Spinal cord (tissue), 9 donors: ENCODE measurements at regions not wholly inside any gene's neighbourhood (a gene's known extent, or its start where the extent isn't known, plus 50 kb on each side); places are given as distances from the start of the nearest gene placed in this dataset.
"Not testable (repeated sequence)": the region's sequence is repeated elsewhere in the genome, so short reads cannot be mapped to it uniquely, and the experiment has no call there.

Experiments used
- DNase-seq, 6 donors: peaks; one replicate each; pipeline versions ENCODE4 v3.0.0 to v3.0.0-alpha.2; 2013 to 2015; ENCODE audit warnings: low spot score in 6 of 6, low read depth in 4 of 6
- H3K27ac ChIP-seq: one replicate; pipeline ENCODE4 v1.5.1; 2013; ENCODE audit warnings: low read depth, low read length, control low read depth
- H3K27me3 ChIP-seq: one replicate; pipeline ENCODE4 v1.6.1; 2013; ENCODE audit warnings: low read length; ENCODE audit not compliant: control insufficient read depth, insufficient read depth
- H3K36me3 ChIP-seq: one replicate; pipeline ENCODE4 v1.6.1; 2013; ENCODE audit warnings: low read length; ENCODE audit not compliant: control insufficient read depth, insufficient read depth
- H3K4me1 ChIP-seq: one replicate; pipeline ENCODE4 v1.6.1; 2013; ENCODE audit warnings: low read length; ENCODE audit not compliant: control insufficient read depth, insufficient read depth
- H3K4me3 ChIP-seq: one replicate; pipeline ENCODE4 v1.5.1; 2013; ENCODE audit warnings: low read depth, low read length, control low read depth
- H3K9me3 ChIP-seq: one replicate; pipeline ENCODE4 v1.6.1; 2013; ENCODE audit warnings: low read length; ENCODE audit not compliant: control insufficient read depth, insufficient read depth
- WGBS: methylation state at CpG from one replicate; pipeline ENCODE4 v1.1.5; 2013; ENCODE audit warnings: missing lambda C conversion rate; ENCODE audit not compliant: insufficient coverage; 5-methylcytosine and 5-hydroxymethylcytosine counted together
- donor health status: healthy.

GRCh38 chr21:32823296-32823695 lies 51.7 kb upstream of the PAXBP1 start:
- H3K36me3 ChIP-seq, H3K27ac ChIP-seq, H3K4me3 ChIP-seq, H3K27me3 ChIP-seq, DNase-seq, H3K4me1 ChIP-seq, H3K9me3 ChIP-seq: not testable (repeated sequence)
- no CpG with 5 or more reads among the region's 1 CpG for WGBS

- no peaks in the 10 kb centered on the region for H3K4me1 ChIP-seq
- DNase-seq: no peak
- no peaks in the 10 kb centered on the region for H3K9me3 ChIP-seq
- H3K27me3 ChIP-seq: no peaks in the 10 kb centered on the region
- no CpG with 5 or more reads among the region's 1 CpG for WGBS
- no peak overlapping the region for H3K4me3 ChIP-seq
- H3K36me3 ChIP-seq: no peaks in the 10 kb centered on the region
- H3K27ac ChIP-seq: no peak overlapping the region
Observed at GRCh38 chr21:32824950-32825349, 53.4 kb upstream of the PAXBP1 start.

GRCh38 chr21:32826329-32827167 lies 55.0 kb upstream of the PAXBP1 start:
- WGBS: 54% methylated on average over 6 of the region's 9 CpGs
- H3K36me3 ChIP-seq: no peaks in the 10 kb centered on the region
- H3K4me1 ChIP-seq: no peaks in the 10 kb centered on the region
- peak in 4 of 6 donors; percentile 40 to 78 (median 60) for DNase-seq
- no peak overlapping the region for H3K4me3 ChIP-seq
- no peak overlapping the region for H3K27ac ChIP-seq
- no peaks in the 10 kb centered on the region for H3K9me3 ChIP-seq
- H3K27me3 ChIP-seq: no peaks in the 10 kb centered on the region

- H3K36me3 ChIP-seq: no peaks in the 10 kb centered on the region
- no peaks in the 10 kb centered on the region for H3K9me3 ChIP-seq
- no peak overlapping the region for H3K27ac ChIP-seq
- no peaks in the 10 kb centered on the region for H3K27me3 ChIP-seq
- H3K4me1 ChIP-seq: no peaks in the 10 kb centered on the region
- DNase-seq: no peak
- no CpG with 5 or more reads among the region's 4 CpGs for WGBS
- no peak overlapping the region for H3K4me3 ChIP-seq
Observed at GRCh38 chr21:32828908-32829307, 57.4 kb upstream of the PAXBP1 start.

- no peaks in the 10 kb centered on the region for H3K36me3 ChIP-seq
- DNase-seq: no peak
- no peaks in the 10 kb centered on the region for H3K9me3 ChIP-seq
- no peak overlapping the region for H3K4me3 ChIP-seq
- WGBS: no CpG with 5 or more reads among the region's 2 CpGs
- no peaks in the 10 kb centered on the region for H3K27me3 ChIP-seq
- H3K27ac ChIP-seq: no peak overlapping the region
- H3K4me1 ChIP-seq: no peaks in the 10 kb centered on the region
Observed at GRCh38 chr21:32829504-32829903, 57.9 kb upstream of the PAXBP1 start.

GRCh38 chr21:32831779-32832178 lies 60.2 kb upstream of the PAXBP1 start:
- 97% methylated on average over 4 of the region's 10 CpGs for WGBS
- H3K9me3 ChIP-seq, H3K4me1 ChIP-seq, H3K27ac ChIP-seq, H3K27me3 ChIP-seq, DNase-seq, H3K36me3 ChIP-seq, H3K4me3 ChIP-seq: not testable (repeated sequence)

GRCh38 chr21:32834211-32834915 lies 62.8 kb upstream of the PAXBP1 start:
- WGBS: 71% methylated on average over 2 of the region's 7 CpGs
- H3K4me3 ChIP-seq: no peak overlapping the region

GRCh38 chr21:32834916-32835235 lies 63.3 kb upstream of the PAXBP1 start:
- H3K27me3 ChIP-seq: no peaks in the 10 kb centered on the region
- H3K27ac ChIP-seq: no peak overlapping the region
- peak in 1 of 6 donors; percentile 61 for DNase-seq
- H3K4me1 ChIP-seq: peaks cover 7% of the 10 kb centered on the region
- H3K36me3 ChIP-seq: no peaks in the 10 kb centered on the region
- 48% methylated on average over 4 of the region's 5 CpGs for WGBS
- peaks cover 3% of the 10 kb centered on the region for H3K9me3 ChIP-seq
- no peak overlapping the region for H3K4me3 ChIP-seq

More at GRCh38 chr21:32834211-32834915, 62.8 kb upstream of the PAXBP1 start:
- Histone ChIP-seq H3K36me3 (no peaks in the 10 kb centered on the region), H3K4me1 (peaks cover 7% of the 10 kb centered on the region), H3K9me3 (peaks cover 3% of the 10 kb centered on the region), H3K27me3 (no peaks in the 10 kb centered on the region), H3K27ac (no peak overlapping the region)
- peak in 1 of 6 donors; percentile 84 for DNase-seq

- no peak overlapping the region for H3K27ac ChIP-seq
- no peaks in the 10 kb centered on the region for H3K9me3 ChIP-seq
- no peaks in the 10 kb centered on the region for H3K4me1 ChIP-seq
- peaks cover 5% of the 10 kb centered on the region for H3K27me3 ChIP-seq
- no CpG with 5 or more reads among the region's 1 CpG for WGBS
- H3K4me3 ChIP-seq: no peak overlapping the region
- no peaks in the 10 kb centered on the region for H3K36me3 ChIP-seq
- DNase-seq: no peak
Observed at GRCh38 chr21:32842146-32842545, 70.6 kb upstream of the PAXBP1 start.

GRCh38 chr21:32843561-32843960 lies 72.0 kb upstream of the PAXBP1 start:
- no peak overlapping the region for H3K27ac ChIP-seq
- no peak for DNase-seq
- no peaks in the 10 kb centered on the region for H3K9me3 ChIP-seq
- 83% methylated on average over 2 of the region's 3 CpGs for WGBS
- no peak overlapping the region for H3K4me3 ChIP-seq
- H3K4me1 ChIP-seq: no peaks in the 10 kb centered on the region
- H3K36me3 ChIP-seq: no peaks in the 10 kb centered on the region
- peaks cover 10% of the 10 kb centered on the region for H3K27me3 ChIP-seq
